HG03097 (cell line): ENCODE measurements at regions not wholly inside any gene's neighbourhood (a gene's known extent, or its start where the extent isn't known, plus 50 kb on each side); places are given as distances from the start of the nearest gene placed in this dataset.

Source experiments
- ATAC-seq: cut with Tn5 transposase; IDR thresholded peaks from one replicate; pipeline ENCODE4 v1.9.1; 2021; ENCODE audit not compliant: unreplicated experiment, low FRiP score

DNA sequence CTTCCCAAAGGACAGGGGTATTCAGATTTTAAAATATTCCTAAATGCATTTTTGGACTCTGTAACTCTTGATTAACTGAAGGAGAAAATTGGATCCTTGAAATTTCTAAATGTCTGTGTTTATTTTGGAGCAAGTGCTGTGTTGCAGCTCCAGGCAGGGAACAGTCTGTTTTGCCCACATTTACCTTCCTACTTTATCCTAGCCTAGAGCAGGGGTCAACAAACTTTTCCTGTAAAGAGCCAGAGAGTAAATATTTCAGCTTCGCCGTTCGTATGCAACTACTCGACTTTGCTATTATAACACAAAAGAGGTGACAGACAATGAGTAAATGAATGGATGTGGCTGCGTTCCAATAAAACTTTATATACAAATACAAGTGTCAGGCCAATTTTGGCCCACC, 402.2 kb downstream of the GPATCH2 start:
- no peak for ATAC-seq

DNA sequence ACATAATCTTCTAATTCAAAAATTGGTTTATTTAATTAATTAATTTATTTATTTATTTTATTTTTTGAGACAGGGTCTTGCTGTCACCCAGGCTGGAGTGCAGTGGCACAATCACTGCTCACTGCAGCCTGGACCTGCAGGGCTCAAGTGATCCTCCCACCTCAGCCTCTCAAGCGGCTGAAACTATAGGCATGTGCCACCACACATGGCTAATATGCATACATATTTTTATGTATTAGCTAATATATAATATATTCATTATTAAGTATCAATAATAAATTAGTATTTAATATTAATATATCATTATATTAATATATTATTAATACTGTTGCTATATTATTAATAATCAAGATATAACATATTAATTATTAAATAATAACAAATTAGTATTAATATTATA, 406.7 kb downstream of the GPATCH2 start:
- ATAC-seq = no peak

DNA sequence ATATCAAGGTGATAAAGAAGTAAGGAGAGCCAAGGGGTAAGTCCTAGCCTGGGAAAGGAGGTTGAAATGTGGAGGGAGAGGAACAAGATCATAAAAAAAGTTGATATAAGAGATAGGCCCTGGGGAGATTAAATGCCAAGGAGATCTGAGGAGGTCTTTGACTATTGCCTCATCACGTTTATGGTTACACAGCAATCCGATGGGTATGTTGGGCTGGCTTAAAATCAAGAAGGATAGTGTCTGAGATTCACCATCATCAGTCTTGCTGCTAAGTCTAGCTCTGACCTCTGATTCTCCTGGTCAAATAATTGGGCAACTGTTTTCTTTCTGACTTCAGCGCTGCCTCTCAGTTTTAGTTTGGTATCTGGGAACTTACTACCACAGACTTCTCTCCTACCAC, 416.3 kb downstream of the GPATCH2 start:
- ATAC-seq = no peak

DNA sequence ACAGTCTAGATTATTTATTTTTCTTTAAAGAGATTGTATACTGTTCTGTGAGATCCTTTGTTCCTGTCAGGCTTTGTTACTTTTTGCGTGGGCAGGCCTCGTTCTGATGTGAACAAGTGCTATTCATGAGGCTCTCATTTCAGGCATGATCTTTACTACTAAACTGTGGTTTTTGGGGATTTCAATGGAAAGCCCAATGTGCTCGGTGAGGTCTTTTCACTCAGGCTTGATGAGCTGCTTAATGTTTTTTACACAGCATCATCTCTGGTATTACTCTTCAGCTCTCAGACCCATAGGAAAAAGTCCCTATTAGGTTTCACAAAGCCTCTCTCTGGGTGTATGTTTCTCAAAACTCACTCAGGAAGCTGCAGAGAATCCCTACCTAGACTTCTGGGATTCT, 419.4 kb downstream of the GPATCH2 start:
- ATAC-seq = no peak

DNA sequence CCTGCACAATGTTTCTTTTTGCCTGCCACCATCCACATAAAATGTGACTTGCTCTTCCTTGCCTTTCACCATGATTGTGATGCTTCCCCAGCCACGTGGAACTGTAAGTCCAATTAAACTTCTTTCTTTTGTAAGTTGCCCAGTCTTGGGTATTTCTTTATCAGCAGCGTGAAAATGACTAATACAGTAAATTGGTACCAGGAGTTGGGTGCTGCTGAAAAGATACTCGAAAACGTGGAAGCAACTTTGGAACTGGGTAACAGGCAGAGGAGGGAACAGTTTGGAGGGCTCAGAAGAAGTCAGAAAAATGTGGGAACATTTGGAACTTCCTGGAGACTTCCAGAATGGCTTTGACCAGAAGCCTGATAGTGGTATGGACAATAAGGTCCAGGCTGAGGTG, 425.3 kb downstream of the GPATCH2 start:
- ATAC-seq = no peak

DNA sequence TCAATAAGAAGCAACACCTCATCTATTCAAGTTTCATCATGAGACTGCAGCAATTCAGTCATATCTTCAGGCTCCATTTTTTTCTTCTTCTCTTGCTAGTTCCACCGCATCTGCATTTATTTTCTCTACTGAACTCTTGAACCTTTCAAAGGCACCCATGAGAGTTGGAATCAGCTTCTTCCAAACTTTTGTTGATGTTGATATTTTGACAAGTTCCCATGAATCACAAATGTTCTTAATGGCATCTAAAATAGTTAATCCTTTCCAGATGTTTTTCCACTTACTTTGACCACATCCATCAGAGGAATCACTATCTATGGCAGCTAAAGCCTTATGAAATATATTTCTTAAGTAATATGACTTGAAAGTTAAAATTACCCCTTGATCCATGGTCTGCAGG, 434.3 kb downstream of the GPATCH2 start:
- no peak for ATAC-seq

DNA sequence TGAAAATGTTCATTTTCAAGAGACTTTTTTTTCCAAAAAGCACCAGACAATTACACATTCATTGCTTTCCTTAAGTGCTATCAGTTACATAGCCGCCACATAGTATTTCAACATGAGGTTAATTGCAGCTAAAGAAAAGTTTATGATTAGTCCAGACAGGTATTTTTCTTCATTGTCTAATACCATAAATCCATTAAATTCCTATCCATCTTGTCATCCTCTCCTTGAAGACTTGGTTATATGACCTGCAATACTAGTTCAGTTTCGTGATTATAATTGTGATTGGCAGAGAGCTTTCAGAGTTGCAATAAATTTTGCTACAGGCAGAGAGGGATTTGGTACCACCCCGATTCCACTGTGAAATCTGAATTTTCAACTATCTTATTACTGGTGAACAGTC, 437.7 kb downstream of the GPATCH2 start:
- no peak for ATAC-seq

DNA sequence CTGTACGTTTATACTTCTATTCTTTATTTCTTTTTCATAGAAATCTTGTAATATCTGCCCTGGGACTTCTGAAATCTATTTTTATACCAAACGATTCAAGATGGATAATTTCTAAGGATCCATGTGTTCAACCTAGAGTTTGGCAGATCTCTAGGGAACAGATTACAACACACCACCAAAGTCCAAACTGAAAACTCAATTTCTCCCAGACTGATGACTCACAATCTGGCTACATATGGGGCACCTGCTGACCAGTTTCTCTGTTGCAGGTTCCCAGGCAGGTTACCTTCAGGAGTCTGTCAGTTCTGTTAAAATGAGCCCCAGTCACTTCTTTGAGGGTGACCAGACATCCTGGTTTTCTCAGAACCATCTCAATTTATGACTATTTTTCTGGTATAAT, 439.4 kb downstream of the GPATCH2 start:
- ATAC-seq = no peak

DNA sequence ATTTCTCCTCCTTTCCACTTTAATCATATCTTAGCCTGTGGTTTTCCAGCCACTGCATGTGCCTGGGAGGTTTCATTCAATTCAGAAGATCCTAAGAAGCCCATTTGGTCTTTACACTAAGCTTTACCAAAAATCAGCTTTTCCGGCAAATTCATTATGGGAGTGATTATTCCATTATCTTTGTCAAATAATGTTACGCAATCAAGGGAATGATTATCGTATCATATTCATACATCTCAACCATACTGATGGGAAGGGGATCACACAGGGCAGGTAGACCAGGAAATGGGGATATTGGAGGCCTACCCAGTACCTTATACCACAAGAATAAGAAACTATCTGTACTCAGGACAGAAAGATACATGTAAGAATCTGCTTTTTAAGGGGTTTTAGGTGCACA, 440.5 kb downstream of the GPATCH2 start:
- ATAC-seq = no peak

DNA sequence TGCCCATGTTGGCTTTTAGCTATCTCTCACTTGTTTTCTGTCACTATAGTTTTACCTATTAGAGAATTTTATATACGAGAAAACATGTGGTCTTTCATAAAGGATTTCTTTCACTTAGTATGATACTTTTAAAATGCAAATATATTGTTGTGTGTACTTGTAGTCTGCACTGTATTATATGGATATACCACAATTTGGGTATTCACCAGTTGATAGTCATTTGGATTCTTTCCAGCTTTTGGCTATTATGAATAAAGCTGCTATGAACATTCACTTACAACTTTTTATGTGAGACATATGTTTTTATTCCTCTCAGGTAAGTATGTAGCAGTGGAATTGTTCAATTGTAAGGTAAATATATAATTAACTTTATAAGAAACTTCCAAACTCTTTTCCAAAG, 441.5 kb downstream of the GPATCH2 start:
- no peak for ATAC-seq

DNA sequence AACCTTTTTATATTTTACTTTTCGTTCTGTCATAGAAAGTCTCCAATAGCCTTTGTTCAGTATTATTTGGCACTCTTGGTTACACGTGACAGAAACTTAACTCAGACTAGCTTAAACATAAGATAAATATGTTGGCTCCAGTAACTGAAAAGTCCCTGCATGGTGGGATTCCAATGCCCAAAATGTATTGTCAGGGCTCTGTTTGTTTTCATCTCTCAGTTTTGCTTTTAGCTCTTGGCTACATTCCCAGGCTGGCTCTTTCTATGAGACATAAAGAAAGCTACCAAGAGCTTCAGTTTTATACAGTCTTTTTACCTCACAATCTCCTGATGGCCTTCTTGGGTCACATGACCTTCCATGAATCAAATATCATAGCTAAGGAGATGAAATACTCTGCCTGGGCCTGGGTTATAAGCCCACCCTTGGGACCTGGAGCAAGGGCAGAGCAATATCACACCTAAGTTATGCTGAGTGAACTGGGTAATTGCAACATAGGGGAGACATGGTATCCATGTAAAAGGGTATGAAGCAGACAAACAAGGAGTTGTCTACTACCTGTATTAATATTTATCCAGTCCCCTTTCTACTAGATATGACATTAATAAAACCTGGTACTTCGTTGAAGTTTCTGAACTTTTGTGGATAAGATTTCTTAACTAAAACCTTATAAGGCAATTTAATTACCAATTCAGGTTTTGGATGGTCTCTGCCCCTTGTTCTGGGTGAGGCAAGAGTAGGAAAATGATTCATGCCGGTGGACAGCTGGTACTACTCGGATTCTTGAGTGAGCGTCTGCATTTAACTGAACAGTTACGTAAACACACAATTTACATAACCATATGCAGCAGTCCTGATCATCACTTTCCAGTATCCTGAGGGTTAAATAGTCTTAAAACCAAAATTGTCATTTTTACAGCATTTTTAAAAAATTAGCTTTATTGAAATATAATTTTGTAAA, 442.3 kb downstream of the GPATCH2 start:
- no peak for ATAC-seq

DNA sequence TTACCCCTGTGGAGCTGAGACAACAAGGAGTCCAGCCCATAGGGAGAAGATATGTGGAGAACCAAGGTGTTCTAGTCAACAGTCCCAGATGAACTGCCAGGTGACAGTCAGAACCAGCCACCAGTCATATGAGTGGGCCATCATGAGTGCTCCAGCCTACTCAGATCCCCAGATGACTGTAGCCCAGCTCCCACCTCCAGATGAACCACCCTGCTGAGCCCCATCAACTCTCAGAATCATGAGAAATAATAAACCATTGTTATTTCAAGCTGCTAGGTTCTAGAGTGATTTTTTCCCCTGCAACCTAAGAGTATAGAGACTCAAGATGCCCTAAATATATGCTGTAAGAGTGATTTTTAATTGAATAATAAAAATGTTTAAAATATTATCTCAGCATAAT, 444.2 kb downstream of the GPATCH2 start:
- ATAC-seq = no peak

DNA sequence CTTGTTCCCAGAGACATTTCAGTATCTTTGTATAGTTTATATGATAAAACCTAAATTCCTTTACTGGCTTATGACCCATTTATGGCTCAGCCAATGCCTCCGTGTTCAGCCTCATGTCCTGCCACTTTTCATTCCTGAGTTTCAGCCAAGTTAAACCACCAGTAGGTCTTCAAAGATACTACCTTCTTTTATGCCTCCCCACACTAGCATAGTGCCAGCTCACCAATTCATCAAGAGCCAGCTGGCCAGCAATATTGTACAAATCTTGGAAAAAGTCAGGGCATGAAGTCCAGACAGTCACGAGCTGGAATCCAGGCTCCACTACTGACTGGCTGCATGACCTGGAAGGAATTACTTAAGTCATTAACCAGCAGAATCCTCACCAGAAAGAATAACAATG, 446.0 kb downstream of the GPATCH2 start:
- ATAC-seq = no peak

DNA sequence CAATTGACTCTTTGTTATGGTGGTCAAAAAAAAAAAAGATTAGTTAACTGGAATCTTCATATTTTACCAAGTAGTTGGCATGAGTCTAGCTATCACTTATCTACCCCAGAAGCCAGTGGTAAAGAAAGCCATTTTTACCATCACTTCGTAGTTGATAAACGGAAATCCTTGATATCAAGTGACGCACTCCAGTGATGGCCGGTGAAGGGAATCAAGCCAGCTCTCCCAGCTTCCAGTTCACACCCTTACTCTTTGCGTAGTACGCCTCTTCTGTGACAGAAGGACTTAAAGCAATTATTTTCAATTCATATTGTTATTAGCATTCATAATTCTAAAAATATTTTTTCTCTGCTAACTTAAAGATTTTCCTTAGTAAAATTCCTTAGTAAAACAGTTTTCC, 447.9 kb downstream of the GPATCH2 start:
- no peak for ATAC-seq

DNA sequence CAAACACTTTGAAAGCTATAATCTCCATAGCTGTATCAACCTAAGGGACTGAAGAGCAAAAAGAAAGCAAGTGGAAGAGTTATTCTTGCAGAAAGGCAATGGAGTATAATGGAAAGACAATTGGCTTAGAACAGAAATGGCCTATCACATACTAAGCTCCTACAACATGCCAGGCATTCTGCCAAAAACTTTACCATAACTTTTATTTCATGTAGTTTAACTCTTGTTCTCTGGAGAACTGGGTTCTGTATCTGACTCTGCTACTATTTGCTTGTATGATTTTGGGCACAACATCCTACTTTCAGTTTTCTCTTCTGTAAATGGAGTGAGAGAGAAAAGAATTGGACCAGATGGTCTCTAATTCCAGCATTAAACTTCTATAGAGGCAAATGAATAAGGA, 449.1 kb downstream of the GPATCH2 start:
- ATAC-seq = no peak

DNA sequence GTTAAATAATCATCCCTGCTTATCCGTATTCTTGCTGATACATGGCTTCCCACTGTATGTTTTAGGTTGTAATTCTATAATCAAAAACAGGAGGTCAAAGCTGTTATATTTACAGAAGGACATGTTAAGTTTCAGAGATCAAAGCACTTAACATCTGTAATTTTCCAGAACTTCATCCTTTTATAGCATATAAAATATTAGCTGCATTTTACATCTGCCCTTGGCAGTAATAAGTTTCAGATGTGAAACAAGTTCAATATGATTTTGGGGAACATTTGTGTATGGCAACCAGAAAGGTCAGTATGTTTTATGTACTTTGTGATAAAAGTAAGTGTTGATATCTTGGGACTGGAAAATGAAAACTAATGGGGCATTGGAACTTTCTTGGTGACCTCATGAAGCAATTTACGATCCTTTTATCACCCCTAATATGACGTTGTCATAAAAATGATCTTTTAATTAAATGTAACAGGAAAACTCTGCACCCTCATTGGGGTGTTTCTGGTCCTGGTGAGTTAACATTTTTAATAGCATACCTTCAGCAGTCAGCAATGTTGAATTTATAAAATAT, 449.6 kb downstream of the GPATCH2 start:
- no peak for ATAC-seq

DNA sequence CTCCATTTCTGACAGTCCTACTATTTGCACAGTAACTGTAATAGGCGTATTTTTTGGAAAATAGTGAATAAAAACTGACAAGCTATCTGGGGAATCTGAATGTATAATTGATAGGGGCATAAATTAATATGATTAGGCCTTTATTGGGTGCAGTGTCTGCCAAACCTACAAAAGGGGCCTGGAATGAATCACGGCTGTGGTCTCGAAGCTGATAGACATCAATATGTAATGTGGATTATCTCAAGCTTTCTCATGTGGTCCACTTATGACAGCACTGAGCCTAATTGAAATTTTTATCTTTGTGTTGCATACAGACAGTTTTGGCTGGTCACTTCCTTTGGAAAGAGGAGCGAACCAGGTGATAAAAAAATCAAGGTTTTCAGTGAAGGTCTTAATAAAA, 450.4 kb downstream of the GPATCH2 start:
- no peak for ATAC-seq

DNA sequence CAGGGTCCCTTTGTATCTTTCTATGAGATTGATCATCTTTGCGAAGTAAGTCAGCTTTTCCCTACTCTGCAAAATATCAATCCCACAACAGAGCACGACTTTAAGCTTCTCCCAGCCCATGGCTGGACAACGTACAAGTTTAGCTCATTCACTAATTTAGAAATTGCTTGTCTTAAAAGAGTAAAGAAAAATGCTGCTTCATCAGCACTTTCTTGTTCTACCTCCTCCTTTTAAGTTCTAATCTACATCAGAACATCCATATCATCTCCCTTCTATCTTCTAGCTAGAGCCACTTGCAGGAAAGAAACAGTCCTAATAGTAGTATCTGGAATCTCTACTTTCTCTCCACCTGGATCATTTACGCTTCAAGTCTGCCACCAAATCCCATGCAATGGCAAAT, 441.2 kb upstream of the ESRRG start:
- no peak for ATAC-seq

DNA sequence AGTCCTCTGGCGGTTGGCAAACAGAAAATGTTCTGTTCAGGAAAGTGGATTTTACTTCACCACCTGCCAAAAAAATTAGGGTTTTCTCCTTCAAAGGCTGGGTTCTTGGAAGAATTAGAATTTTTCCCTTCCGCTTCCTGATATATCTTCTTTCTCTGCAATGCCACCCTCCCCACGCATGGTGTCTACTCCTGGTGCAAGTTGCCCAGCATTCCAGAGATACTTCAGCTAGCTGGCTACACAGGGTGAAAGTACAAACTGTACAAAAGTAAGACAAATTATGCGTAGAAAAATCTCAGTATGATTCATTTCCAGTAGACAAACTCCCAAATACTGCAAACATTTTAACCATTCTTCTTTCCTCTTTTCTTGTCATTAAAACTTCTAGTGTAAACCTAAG, 430.1 kb upstream of the ESRRG start:
- ATAC-seq = no peak

DNA sequence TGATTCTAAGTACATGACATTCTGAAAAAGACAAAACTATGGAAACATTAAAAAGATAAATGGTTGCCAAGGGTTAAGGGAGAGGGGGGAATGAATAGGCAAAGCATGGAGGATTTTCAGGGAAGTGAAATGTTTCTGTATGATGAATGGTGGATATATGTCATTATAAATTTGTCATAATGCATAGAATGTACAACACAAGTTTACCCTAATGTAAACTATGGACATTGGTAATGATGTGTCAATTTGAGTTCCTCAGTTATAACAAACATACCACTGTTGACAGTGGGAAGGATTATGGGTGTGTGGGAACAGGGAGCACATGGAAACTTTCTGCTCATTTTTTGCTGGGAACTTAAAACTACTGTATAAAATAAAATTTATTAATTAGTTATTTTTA, 427.1 kb upstream of the ESRRG start:
- ATAC-seq = no peak

DNA sequence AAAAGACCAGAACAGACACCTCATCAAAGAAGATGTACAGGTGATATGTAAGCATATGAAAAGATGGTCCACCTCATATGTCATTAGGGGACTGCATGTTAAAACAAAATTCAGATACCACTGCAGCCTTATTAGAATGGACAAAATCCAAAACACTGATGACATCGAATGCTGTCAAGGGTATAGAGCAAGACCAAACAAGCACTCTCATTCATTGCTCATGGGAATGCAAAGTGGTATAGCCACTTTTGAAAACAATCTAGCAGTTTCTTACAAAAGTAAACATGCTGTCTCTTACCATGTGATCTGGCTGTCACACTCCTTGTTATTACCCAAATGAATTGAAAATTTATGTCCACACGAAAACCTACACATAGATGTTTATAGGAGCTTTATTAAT, 426.6 kb upstream of the ESRRG start:
- no peak for ATAC-seq

DNA sequence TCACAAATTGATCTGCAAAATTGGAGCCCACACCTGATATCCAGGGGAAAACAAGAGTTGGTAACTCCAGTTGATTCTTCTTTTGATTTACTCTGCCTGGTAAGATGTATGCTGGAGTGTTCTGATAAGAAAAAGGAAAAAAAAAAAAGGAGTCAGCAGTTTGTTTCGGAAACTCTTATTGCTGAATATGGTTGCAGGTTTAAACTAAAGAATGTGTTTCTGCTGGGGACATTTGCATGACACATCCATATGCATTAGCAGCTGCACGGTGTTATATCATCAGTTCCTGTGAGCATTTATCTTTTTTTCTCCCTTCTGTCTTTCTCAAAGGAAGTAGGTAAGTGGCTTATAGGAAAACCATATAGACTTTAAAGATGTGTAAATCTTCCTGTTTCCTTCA, 418.5 kb upstream of the ESRRG start:
- no peak for ATAC-seq
